ENCODE measurements at regions not wholly inside any gene's neighbourhood (a gene's known extent, or its start where the extent isn't known, plus 50 kb on each side); places are given as distances from the start of the nearest gene placed in this dataset.
"Not testable (repeated sequence)": the region's sequence is repeated elsewhere in the genome, so short reads cannot be mapped to it uniquely, and the experiment has no call there.

- no peak for DNase-seq (ENCODE audit: low spot score)
Measured at GRCh38 chr11:23564370-23564769, 704.1 kb upstream of the CCDC179 start.

- no peak for DNase-seq (ENCODE audit: low spot score)
Measured at GRCh38 chr11:23569134-23569533, 708.9 kb upstream of the CCDC179 start.

GRCh38 chr11:23569547-23569946, 709.3 kb upstream of the CCDC179 start:
- DNase-seq (ENCODE audit: low spot score), result no peak

GRCh38 chr11:23570828-23571227, 710.6 kb upstream of the CCDC179 start:
- no peak for DNase-seq (ENCODE audit: low spot score)

GRCh38 chr11:23573429-23573828, 713.2 kb upstream of the CCDC179 start:
- DNase-seq (ENCODE audit: low spot score), result no peak

- DNase-seq (ENCODE audit: low spot score), result no peak
Measured at GRCh38 chr11:23574149-23574548, 713.9 kb upstream of the CCDC179 start.

- no peak for DNase-seq (ENCODE audit: low spot score)
Measured at GRCh38 chr11:23577296-23577695, 717.0 kb upstream of the CCDC179 start.

- DNase-seq (ENCODE audit: low spot score), result no peak
Measured at GRCh38 chr11:23585416-23586104, 725.3 kb upstream of the CCDC179 start.

GRCh38 chr11:23586173-23586572, 725.9 kb upstream of the CCDC179 start:
- no peak for DNase-seq (ENCODE audit: low spot score)

- DNase-seq (ENCODE audit: low spot score), result no peak
Measured at GRCh38 chr11:23590596-23591308, 730.5 kb upstream of the CCDC179 start.

GRCh38 chr11:23594755-23595154, 734.5 kb upstream of the CCDC179 start:
- no peak for DNase-seq (ENCODE audit: low spot score)

GRCh38 chr11:23604966-23605365, 744.7 kb upstream of the CCDC179 start:
- no peak for DNase-seq (ENCODE audit: low spot score)

GRCh38 chr11:23606191-23606590, 745.9 kb upstream of the CCDC179 start:
- DNase-seq (ENCODE audit: low spot score), result no peak

GRCh38 chr11:23611726-23612125, 751.5 kb upstream of the CCDC179 start:
- no peak for DNase-seq (ENCODE audit: low spot score)

- no peak for DNase-seq (ENCODE audit: low spot score)
Measured at GRCh38 chr11:23620617-23621016, 760.3 kb upstream of the CCDC179 start.

- DNase-seq (ENCODE audit: low spot score), result no peak
Measured at GRCh38 chr11:23632293-23632692, 772.0 kb upstream of the CCDC179 start.

GRCh38 chr11:23644443-23644842, 784.2 kb upstream of the CCDC179 start:
- DNase-seq (ENCODE audit: low spot score), result peak; percentile 0

- not testable (repeated sequence) for DNase-seq (ENCODE audit: low spot score)
Measured at GRCh38 chr11:23652336-23652735, 792.1 kb upstream of the CCDC179 start.

- no peak for DNase-seq (ENCODE audit: low spot score)
Measured at GRCh38 chr11:23653071-23653675, 792.9 kb upstream of the CCDC179 start.

GRCh38 chr11:23668324-23668723, 808.0 kb upstream of the CCDC179 start:
- no peak for DNase-seq (ENCODE audit: low spot score)

- no peak for DNase-seq (ENCODE audit: low spot score)
Measured at GRCh38 chr11:23673366-23673765, 813.1 kb upstream of the CCDC179 start.

GRCh38 chr11:23674866-23675265, 814.6 kb upstream of the CCDC179 start:
- no peak for DNase-seq (ENCODE audit: low spot score)

GRCh38 chr11:23679041-23679440, 817.8 kb upstream of the LUZP2 start:
- no peak for DNase-seq (ENCODE audit: low spot score)
